Gastrocnemius medialis (tissue), 4 donors: ENCODE measurements at regions not wholly inside any gene's neighbourhood (a gene's known extent, or its start where the extent isn't known, plus 50 kb on each side); places are given as distances from the start of the nearest gene placed in this dataset.

Experiments used
- ATAC-seq, 2 donors: fragments of 150-250 bp; one replicate each; pipeline ENCODE4 v1.9.1; 2016
- DNase-seq, 2 donors: peaks; one replicate each; pipeline ENCODE4 v3.0.0-alpha.2; 2019
- H3K27ac ChIP-seq, 4 donors: fragments of 200-600 bp; sonication (generic); 1 replicate in 1 of 4; 2 replicates in 3 of 4; pipeline ENCODE4 v1.5.1; 2016 to 2018; ENCODE audit warnings: mild to moderate bottlenecking in 2 of 4, moderate library complexity in 1 of 4
- H3K27me3 ChIP-seq, 3 donors: fragments of 200-600 bp; sonication (generic) in 2 of 3; 1 replicate in 1 of 3; 2 replicates in 2 of 3; pipeline versions ENCODE4 v1.5.1 to v1.6.0; 2016 to 2019; ENCODE audit warnings: mild to moderate bottlenecking in 1 of 3, moderate library complexity in 1 of 3
- H3K36me3 ChIP-seq, 2 donors: fragments of 200-600 bp; sonication (generic) in 1 of 2; one replicate each; pipeline ENCODE4 v1.5.1; 2017 to 2018
- H3K4me1 ChIP-seq, 2 donors: fragments of 200-600 bp; sonication (generic) in 1 of 2; one replicate each; pipeline ENCODE4 v1.5.1; 2016 to 2017; ENCODE audit warnings: mild to moderate bottlenecking in 2 of 2
- H3K4me3 ChIP-seq, 4 donors: fragments of 200-600 bp; sonication (generic) in 3 of 4; 1 replicate in 1 of 4; 2 replicates in 3 of 4; pipeline ENCODE4 v1.5.1; 2016 to 2019; ENCODE audit warnings: mild to moderate bottlenecking in 2 of 4
- H3K9me3 ChIP-seq, 3 donors: fragments of 200-600 bp; sonication (generic) in 2 of 3; 1 replicate in 1 of 3; 2 replicates in 2 of 3; pipeline ENCODE4 v1.5.1; 2016 to 2019
- CTCF ChIP-seq, 5 experiments: fragments of 450-650 bp in 3 of 5; fragments of 200-600 bp in 2 of 5; sonication (generic) in 2 of 5; IDR thresholded peaks in 4 of 5; conservative IDR thresholded peaks in 1 of 5; 1 replicate in 4 of 5; 2 replicates in 1 of 5; pipeline ENCODE4 v1.5.1; 2016 to 2019; ENCODE audit warnings: antibody characterized with exemption in 5 of 5, mild to moderate bottlenecking in 3 of 5, moderate library complexity in 3 of 5
- POLR2A ChIP-seq, 2 donors: fragments of 450-650 bp; IDR thresholded peaks; one replicate each; pipeline ENCODE4 v1.6.1; 2017; ENCODE audit warnings: antibody characterized with exemption in 2 of 2, mild to moderate bottlenecking in 2 of 2, moderate library complexity in 2 of 2
- in situ Hi-C, 4 donors: fragments of 200-750 bp; cut with MboI; loops; one replicate each; pipeline versions ENCODE4 v1.15.0 to v1.8.0; 2017; ENCODE audit warnings: low sequenced_read_pairs in 4 of 4
- intact Hi-C: fragments of 100-400 bp; cut with DNase I; formaldehyde crosslinking; loops from one replicate; pipeline ENCODE4 v1.15.1; 2023; ENCODE audit warnings: low total_unique reads

- Histone ChIP-seq H3K4me3 (no peak overlapping the region), H3K4me1 (no peaks in the 10 kb centered on the region), H3K9me3 (no peaks in the 10 kb centered on the region), H3K36me3 (no peaks in the 10 kb centered on the region), H3K27me3 (no peaks in the 10 kb centered on the region), H3K27ac (no peak overlapping the region)
- in situ Hi-C loops = no loop called here
- TF ChIP-seq CTCF (IDR thresholded peaks at IDR 0.05 in 4 of 5, conservative IDR thresholded peaks at IDR 0.05 in 1 of 5) (no peak), POLR2A (IDR thresholded peaks at IDR 0.05) (no peak)
- DNase-seq (no peak), ATAC-seq (no peak)
- intact Hi-C loops = no loop called here
Measured at GRCh38 chr11:70580036-70580805, 181.9 kb downstream of the CTTN start.

DNA sequence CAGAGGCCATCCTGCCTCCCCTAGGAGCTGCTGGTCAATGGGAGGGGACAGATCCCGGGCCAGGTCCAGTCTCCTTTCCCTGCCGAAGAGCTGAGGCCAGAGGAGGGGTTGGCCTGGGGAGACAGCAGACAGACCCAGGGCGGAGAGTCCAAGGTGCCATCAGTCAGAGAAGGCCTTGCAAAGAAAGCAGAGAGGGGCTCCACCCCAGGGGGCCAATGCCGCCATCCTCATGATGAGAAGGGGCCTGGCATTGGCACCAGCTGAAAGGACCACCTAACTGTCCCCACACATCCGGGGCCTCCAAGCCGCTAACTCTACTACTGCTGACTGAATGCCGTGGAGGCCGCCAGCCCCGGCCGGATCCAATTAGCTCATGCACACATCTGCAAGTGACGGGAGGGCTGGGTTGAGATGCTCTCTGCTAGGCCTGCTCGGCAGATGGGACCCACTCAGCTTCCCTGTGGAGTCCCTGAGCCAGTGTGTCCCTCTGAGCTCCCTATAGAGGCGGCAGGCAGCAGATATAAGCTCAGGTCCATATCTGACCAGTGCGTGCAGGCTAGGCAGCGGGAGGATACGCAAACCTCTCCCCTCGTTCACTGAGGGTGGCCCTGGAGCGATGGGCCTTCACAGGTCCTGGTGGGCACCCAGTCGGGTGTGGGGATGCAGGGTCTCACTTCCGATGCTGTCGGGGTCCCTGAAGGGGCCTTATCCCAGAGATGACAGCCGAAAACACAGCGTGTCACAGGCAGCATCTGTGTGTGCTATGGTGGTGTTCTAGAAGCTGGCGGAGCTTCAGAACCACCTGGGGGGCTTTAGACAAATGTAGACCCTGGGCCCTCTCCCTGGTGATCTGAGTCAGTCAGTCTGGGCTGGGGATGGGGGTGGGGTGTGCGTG is 183.9 kb downstream of the CTTN start:
- no peaks in the 10 kb centered on the region for H3K27me3 ChIP-seq
- no peaks in the 10 kb centered on the region for H3K9me3 ChIP-seq
- ATAC-seq = no peak
- H3K4me3 ChIP-seq = no peak overlapping the region
- H3K36me3 ChIP-seq = no peaks in the 10 kb centered on the region
- in situ Hi-C loops (no loop called here), intact Hi-C loops (no loop called here)
- H3K27ac ChIP-seq = no peak overlapping the region
- TF ChIP-seq POLR2A (IDR thresholded peaks at IDR 0.05) (no peak), CTCF (IDR thresholded peaks at IDR 0.05 in 4 of 5, conservative IDR thresholded peaks at IDR 0.05 in 1 of 5) (no peak)
- no peaks in the 10 kb centered on the region for H3K4me1 ChIP-seq
- DNase-seq = no peak

GRCh38 chr11:70582886-70583641 is 184.7 kb downstream of the CTTN start:
- intact Hi-C loops = no loop called here
- no peak overlapping the region for H3K4me3 ChIP-seq
- no peaks in the 10 kb centered on the region for H3K4me1 ChIP-seq
- H3K27ac ChIP-seq = no peak overlapping the region
- ATAC-seq (no peak), DNase-seq (no peak)
- no peaks in the 10 kb centered on the region for H3K27me3 ChIP-seq
- H3K9me3 ChIP-seq = no peaks in the 10 kb centered on the region
- in situ Hi-C loops = no loop called here
- H3K36me3 ChIP-seq = no peaks in the 10 kb centered on the region
- TF ChIP-seq POLR2A (IDR thresholded peaks at IDR 0.05) (no peak), CTCF (IDR thresholded peaks at IDR 0.05 in 4 of 5, conservative IDR thresholded peaks at IDR 0.05 in 1 of 5) (no peak)

GRCh38 chr11:70583781-70584218 is 185.5 kb downstream of the CTTN start:
- TF ChIP-seq CTCF (IDR thresholded peaks at IDR 0.05 in 4 of 5, conservative IDR thresholded peaks at IDR 0.05 in 1 of 5) = no peak
- no peak for TF ChIP-seq POLR2A (IDR thresholded peaks at IDR 0.05)
- Histone ChIP-seq H3K27ac (no peak overlapping the region), H3K9me3 (no peaks in the 10 kb centered on the region), H3K27me3 (no peaks in the 10 kb centered on the region), H3K4me1 (no peaks in the 10 kb centered on the region), H3K36me3 (no peaks in the 10 kb centered on the region), H3K4me3 (no peak overlapping the region)
- intact Hi-C loops = no loop called here
- in situ Hi-C loops = no loop called here
- no peak for ATAC-seq
- DNase-seq = no peak
